ENCODE measurements at regions not wholly inside any gene's neighbourhood (a gene's known extent, or its start where the extent isn't known, plus 50 kb on each side); places are given as distances from the start of the nearest gene placed in this dataset.
"Not testable (repeated sequence)": the region's sequence is repeated elsewhere in the genome, so short reads cannot be mapped to it uniquely, and the experiment has no call there.

GRCh38 chr4:26175905-26176470, 144.8 kb upstream of the RBPJ start:
- DNase-seq (ENCODE audit: low read depth), result no peak

- DNase-seq (ENCODE audit: low read depth), result no peak
These were observed 144.1 kb upstream of the RBPJ start for GRCh38 chr4:26176598-26177149.

- no peak for DNase-seq (ENCODE audit: low read depth)
These were observed 142.0 kb upstream of the RBPJ start for GRCh38 chr4:26178854-26179253.

- DNase-seq (ENCODE audit: low read depth), result no peak
These were observed 141.5 kb upstream of the RBPJ start for GRCh38 chr4:26179316-26179760.

- no peak for DNase-seq (ENCODE audit: low read depth)
These were observed 139.2 kb upstream of the RBPJ start for GRCh38 chr4:26181616-26182015.

- no peak for DNase-seq (ENCODE audit: low read depth)
These were observed 137.8 kb upstream of the RBPJ start for GRCh38 chr4:26183017-26183416.

GRCh38 chr4:26185436-26185835, 135.4 kb upstream of the RBPJ start:
- DNase-seq (ENCODE audit: low read depth), result no peak

GRCh38 chr4:26191353-26191752, 129.5 kb upstream of the RBPJ start:
- no peak for DNase-seq (ENCODE audit: low read depth)

GRCh38 chr4:26192899-26193869, 127.6 kb upstream of the RBPJ start:
- DNase-seq (ENCODE audit: low read depth), result no peak

- no peak for DNase-seq (ENCODE audit: low read depth)
These were observed 126.0 kb upstream of the RBPJ start for GRCh38 chr4:26194764-26195163.

- DNase-seq (ENCODE audit: low read depth), result no peak
These were observed 124.2 kb upstream of the RBPJ start for GRCh38 chr4:26196567-26196966.

- DNase-seq (ENCODE audit: low read depth), result peak; percentile 79
These were observed 123.6 kb upstream of the RBPJ start for GRCh38 chr4:26197018-26197779.

- not testable (repeated sequence) for DNase-seq (ENCODE audit: low read depth)
These were observed 121.9 kb upstream of the RBPJ start for GRCh38 chr4:26198931-26199330.

- DNase-seq (ENCODE audit: low read depth), result no peak
These were observed 121.2 kb upstream of the RBPJ start for GRCh38 chr4:26199596-26199995.

GRCh38 chr4:26201120-26201519, 119.7 kb upstream of the RBPJ start:
- no peak for DNase-seq (ENCODE audit: low read depth)

GRCh38 chr4:26204249-26204825, 116.5 kb upstream of the RBPJ start:
- DNase-seq (ENCODE audit: low read depth), result no peak

GRCh38 chr4:26204911-26205370, 115.9 kb upstream of the RBPJ start:
- DNase-seq (ENCODE audit: low read depth), result no peak

GRCh38 chr4:26206339-26206738, 114.5 kb upstream of the RBPJ start:
- DNase-seq (ENCODE audit: low read depth), result no peak

- DNase-seq (ENCODE audit: low read depth), result no peak
These were observed 113.8 kb upstream of the RBPJ start for GRCh38 chr4:26206999-26207398.

GRCh38 chr4:26207631-26208030, 113.2 kb upstream of the RBPJ start:
- no peak for DNase-seq (ENCODE audit: low read depth)

GRCh38 chr4:26208237-26208994, 112.4 kb upstream of the RBPJ start:
- DNase-seq (ENCODE audit: low read depth), result no peak
